SK-N-SH (cell line): ENCODE measurements at regions not wholly inside any gene's neighbourhood (a gene's known extent, or its start where the extent isn't known, plus 50 kb on each side); places are given as distances from the start of the nearest gene placed in this dataset.

Experiments used
- CHD2 ChIP-seq: fragments of 150-350 bp; IDR thresholded peaks from 2 replicates; pipeline ENCODE4 v1.6.1; 2018; ENCODE audit warnings: low read length; ENCODE audit not compliant: partially characterized antibody
- CTCF ChIP-seq: fragments of 200-600 bp; sonication (generic); IDR thresholded peaks from 2 replicates; pipeline ENCODE4 v1.6.1; 2017; ENCODE audit warnings: antibody characterized with exemption, mild to moderate bottlenecking, moderate library complexity
- GABPA ChIP-seq: IDR thresholded peaks from 2 replicates; pipeline ENCODE4 v1.4.0; 2012; ENCODE audit warnings: low read depth, mild to moderate bottlenecking
- MAX ChIP-seq: IDR thresholded peaks from 2 replicates; pipeline ENCODE4 v1.4.0; 2012; ENCODE audit warnings: low read depth
- PBX3 ChIP-seq: IDR thresholded peaks from 2 replicates; pipeline ENCODE4; 2012
- POLR2AphosphoS5 ChIP-seq: IDR thresholded peaks from 2 replicates; pipeline ENCODE4 v1.6.1; 2012; ENCODE audit warnings: low read depth, low read length
- RAD21 ChIP-seq: IDR thresholded peaks from 2 replicates; pipeline ENCODE4 v1.6.1; 2012; ENCODE audit warnings: mild to moderate bottlenecking, low read length
- RFX5 ChIP-seq: IDR thresholded peaks from 2 replicates; pipeline ENCODE4 v1.6.1; 2012; ENCODE audit warnings: mild to moderate bottlenecking, improper control_type of control experiment, low read length
- SIN3A ChIP-seq: IDR thresholded peaks from 2 replicates; pipeline ENCODE4 v1.6.1; 2012; ENCODE audit warnings: low read depth, mild to moderate bottlenecking, low read length, moderate library complexity, borderline replicate concordance
- TEAD4 ChIP-seq: IDR thresholded peaks from 2 replicates; pipeline ENCODE4 v1.4.0; 2012; ENCODE audit warnings: mild to moderate bottlenecking, borderline replicate concordance; ENCODE audit not compliant: insufficient read depth
- USF1 ChIP-seq: IDR thresholded peaks from 2 replicates; pipeline ENCODE4 v1.4.0; 2012; ENCODE audit warnings: low read depth, borderline replicate concordance

GRCh38 chr1:244336232-244336899, 115.3 kb downstream of the ADSS2 start:
- TF ChIP-seq POLR2AphosphoS5 (no peak), CTCF (no peak), RFX5 (no peak), TEAD4 (no peak), GABPA (no peak), PBX3 (no peak), RAD21 (no peak), MAX (no peak), SIN3A (no peak), USF1 (no peak), CHD2 (no peak)
